Uterus (tissue), 2 donors: ENCODE measurements at regions not wholly inside any gene's neighbourhood (a gene's known extent, or its start where the extent isn't known, plus 50 kb on each side); places are given as distances from the start of the nearest gene placed in this dataset.

Source experiments
- CTCF ChIP-seq, 4 experiments: fragments of 200-600 bp in 2 of 4; fragments of 450-650 bp in 2 of 4; sonication (generic) in 2 of 4; IDR thresholded peaks; one replicate each; pipeline ENCODE4 v1.5.1; 2016 to 2019; ENCODE audit warnings: antibody characterized with exemption in 4 of 4, mild to moderate bottlenecking in 2 of 4, moderate library complexity in 1 of 4
- POLR2A ChIP-seq, 2 donors: fragments of 450-650 bp; IDR thresholded peaks; one replicate each; pipeline ENCODE4 v1.6.1; 2016; ENCODE audit warnings: antibody characterized with exemption in 2 of 2, mild to moderate bottlenecking in 1 of 2, moderate library complexity in 1 of 2

GRCh38 chr9:96158909-96159575, 142.9 kb downstream of the HSD17B3 start:
- no peak for TF ChIP-seq CTCF (IDR thresholded peaks at IDR 0.05)
- no peak for TF ChIP-seq POLR2A (IDR thresholded peaks at IDR 0.05)
